ENCODE measurements at regions not wholly inside any gene's neighbourhood (a gene's known extent, or its start where the extent isn't known, plus 50 kb on each side); places are given as distances from the start of the nearest gene placed in this dataset.

DNA sequence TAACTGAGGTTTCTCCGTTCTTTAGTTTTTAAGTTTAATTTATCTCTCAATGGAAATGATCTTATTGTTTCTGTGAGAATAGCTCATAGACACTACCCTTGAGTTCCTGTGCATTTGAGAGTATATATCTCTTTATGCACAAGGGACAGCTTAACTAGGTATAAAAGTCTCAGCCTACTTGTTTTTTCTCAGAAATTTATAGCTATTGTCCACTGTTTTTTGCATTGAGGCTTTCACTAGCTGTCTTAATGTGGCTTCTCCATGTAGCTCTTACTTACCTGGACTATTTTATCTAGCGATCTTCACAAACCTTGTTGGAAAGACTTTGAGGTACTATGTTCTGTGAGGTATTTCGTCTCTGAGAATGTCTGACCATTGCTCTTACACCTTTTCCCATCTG, 153.9 kb upstream of the RTL1 start:
- Mint-ChIP-seq H3K36me3 (no peaks in the 10 kb centered on the region), H3K4me1 (ENCODE audit: low read depth) (no peaks in the 10 kb centered on the region), H3K27ac (no peak overlapping the region), H3K9me3 (ENCODE audit: low read depth) (no peaks in the 10 kb centered on the region), H3K4me3 (no peak overlapping the region), H3K27me3 (peaks cover 2% of the 10 kb centered on the region)

DNA sequence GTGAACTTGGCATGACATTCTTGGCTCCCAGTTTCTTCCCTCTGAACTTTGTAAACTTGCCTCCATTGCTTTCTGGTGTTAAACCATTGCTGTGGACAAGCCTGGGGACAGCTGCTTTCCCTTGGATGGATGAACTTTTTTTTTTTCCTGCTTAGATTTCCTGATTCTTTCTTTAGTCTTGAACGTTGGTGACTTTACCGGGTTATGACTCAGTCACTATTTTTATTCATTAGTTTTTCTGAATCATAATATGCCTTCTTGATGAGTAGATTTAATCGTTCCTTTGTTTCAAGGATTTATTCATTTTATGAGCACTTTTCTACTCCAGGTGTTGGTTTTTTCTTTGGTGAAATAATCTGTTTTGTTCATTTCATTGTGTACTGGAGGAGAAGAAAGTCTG, 155.0 kb upstream of the RTL1 start:
- Mint-ChIP-seq H3K27ac (no peak overlapping the region), H3K4me1 (ENCODE audit: low read depth) (no peaks in the 10 kb centered on the region), H3K36me3 (no peaks in the 10 kb centered on the region), H3K9me3 (ENCODE audit: low read depth) (no peaks in the 10 kb centered on the region), H3K27me3 (peaks cover 2% of the 10 kb centered on the region), H3K4me3 (no peak overlapping the region)

GRCh38 chr14:101060171-101060601, 156.7 kb upstream of the RTL1 start:
- no peak overlapping the region for H3K27ac Mint-ChIP-seq
- H3K36me3 Mint-ChIP-seq = no peaks in the 10 kb centered on the region
- H3K9me3 Mint-ChIP-seq (ENCODE audit: low read depth) = no peaks in the 10 kb centered on the region
- H3K4me1 Mint-ChIP-seq (ENCODE audit: low read depth) = no peaks in the 10 kb centered on the region
- no peak overlapping the region for H3K4me3 Mint-ChIP-seq
- H3K27me3 Mint-ChIP-seq = peaks cover 2% of the 10 kb centered on the region

DNA sequence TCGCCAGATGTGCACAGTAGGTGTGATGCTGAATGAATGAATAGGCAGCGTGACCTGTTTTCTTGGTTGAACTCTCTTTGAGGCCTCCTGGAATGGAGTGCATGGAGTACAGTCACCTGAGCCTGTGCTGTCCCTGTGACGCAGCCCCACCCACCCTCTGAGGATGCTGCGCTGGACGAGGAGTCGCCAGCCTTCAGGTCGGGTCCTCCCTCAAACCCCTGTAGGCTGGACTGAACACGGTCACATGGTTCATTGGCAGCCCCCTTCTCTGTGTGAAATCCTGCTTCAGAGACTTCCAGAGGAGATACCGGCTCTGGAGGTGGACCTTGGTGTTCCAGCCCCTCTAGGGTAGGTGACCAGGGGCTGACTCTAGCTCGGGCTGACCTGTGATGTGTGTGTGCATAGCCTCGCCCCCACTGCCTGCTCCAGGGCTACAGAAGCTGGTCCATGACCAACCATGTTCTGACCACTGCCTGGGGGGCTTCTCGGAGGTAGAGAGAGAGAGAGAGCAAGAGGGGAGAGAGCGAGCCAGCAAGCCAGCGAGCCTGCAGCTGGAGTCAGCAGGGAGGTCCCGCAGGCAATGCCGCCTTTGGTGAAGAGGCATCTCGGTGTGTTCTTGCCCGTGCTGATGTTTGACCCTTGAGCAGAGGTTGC, 158.0 kb upstream of the RTL1 start:
- H3K9me3 Mint-ChIP-seq (ENCODE audit: low read depth) = no peaks in the 10 kb centered on the region
- no peaks in the 10 kb centered on the region for H3K4me1 Mint-ChIP-seq (ENCODE audit: low read depth)
- H3K27ac Mint-ChIP-seq = no peak overlapping the region
- H3K27me3 Mint-ChIP-seq = peaks cover 2% of the 10 kb centered on the region
- H3K36me3 Mint-ChIP-seq = no peaks in the 10 kb centered on the region
- no peak overlapping the region for H3K4me3 Mint-ChIP-seq

DNA sequence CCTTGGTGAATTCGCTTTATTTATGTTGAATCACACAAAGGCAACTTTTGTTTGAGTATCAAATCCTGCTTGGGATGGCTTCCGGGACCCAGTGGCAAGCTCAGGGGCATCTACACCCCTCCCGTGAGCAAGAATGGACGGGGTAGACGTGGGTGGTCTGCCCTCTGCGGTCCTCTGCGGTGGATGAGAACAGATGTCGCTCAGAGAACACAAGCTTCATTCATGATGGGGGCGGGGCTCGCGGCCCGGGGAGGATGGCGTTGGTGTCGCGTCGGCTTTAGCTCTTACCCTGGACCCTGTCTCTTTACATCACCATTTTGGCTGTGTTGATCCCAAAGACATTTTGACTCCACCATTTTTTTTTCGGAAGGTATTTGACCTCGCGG, 158.5 kb upstream of the RTL1 start:
- no peak overlapping the region for H3K4me3 Mint-ChIP-seq
- no peaks in the 10 kb centered on the region for H3K4me1 Mint-ChIP-seq (ENCODE audit: low read depth)
- H3K27ac Mint-ChIP-seq = no peak overlapping the region
- H3K36me3 Mint-ChIP-seq = no peaks in the 10 kb centered on the region
- H3K27me3 Mint-ChIP-seq = peaks cover 2% of the 10 kb centered on the region
- H3K9me3 Mint-ChIP-seq (ENCODE audit: low read depth) = no peaks in the 10 kb centered on the region

- Mint-ChIP-seq H3K27ac (no peak overlapping the region), H3K4me3 (no peak overlapping the region), H3K9me3 (ENCODE audit: low read depth) (no peaks in the 10 kb centered on the region)
Measured at GRCh38 chr14:101062601-101063000, 159.1 kb upstream of the RTL1 start.

DNA sequence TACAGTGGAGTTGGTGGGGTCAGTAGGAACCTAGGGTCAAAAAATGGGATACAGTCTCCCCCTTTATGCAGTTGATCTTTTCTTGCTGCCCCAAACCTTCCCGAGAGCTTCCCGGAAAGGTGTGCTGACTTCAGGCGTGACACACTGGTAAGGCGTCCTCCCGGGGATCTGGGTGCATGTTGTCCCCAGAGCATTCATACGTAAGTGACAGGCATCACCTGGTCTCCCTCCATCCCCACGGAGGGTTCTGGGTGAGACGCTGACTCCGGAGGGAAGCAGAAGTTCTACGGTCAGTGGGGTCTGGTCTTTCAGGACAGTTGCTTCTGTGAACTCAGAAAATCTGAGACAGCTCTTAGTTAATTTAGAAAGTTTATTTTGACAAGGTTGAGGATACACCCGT, 159.6 kb upstream of the RTL1 start:
- Mint-ChIP-seq H3K4me3 (no peak overlapping the region), H3K27ac (no peak overlapping the region)

More at GRCh38 chr14:101062601-101063000, 159.1 kb upstream of the RTL1 start:
- peaks cover 2% of the 10 kb centered on the region for H3K27me3 Mint-ChIP-seq
- H3K4me1 Mint-ChIP-seq (ENCODE audit: low read depth) = no peaks in the 10 kb centered on the region
- H3K36me3 Mint-ChIP-seq = no peaks in the 10 kb centered on the region

DNA sequence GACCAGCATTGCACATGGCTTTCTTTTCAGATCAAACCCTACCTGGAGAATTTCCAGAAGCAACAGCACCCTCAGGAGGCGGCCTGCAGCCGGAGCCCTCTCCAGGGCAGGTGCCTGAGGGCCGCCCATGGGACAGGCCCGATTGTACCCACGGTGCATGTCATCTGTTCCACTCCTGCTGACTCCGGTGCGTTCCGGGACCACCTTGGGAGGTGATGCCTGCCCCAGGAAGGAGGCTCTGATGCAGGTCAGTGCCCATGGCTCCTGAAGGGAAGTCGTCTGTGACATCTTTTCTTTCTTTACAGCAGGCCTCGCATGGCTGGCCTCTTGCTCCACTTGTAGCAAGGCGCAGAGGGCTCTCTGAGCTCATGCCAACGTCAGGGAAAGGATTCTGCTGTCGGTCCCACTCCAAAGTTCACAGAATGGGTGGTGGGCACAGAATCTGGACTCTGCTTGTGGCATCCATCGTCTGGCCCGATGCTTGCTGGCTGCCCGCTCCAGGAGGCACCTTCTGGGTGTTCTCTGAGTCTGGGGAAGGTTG, 160.7 kb upstream of the RTL1 start:
- Mint-ChIP-seq H3K27me3 (peaks cover 6% of the 10 kb centered on the region), H3K9me3 (ENCODE audit: low read depth) (no peaks in the 10 kb centered on the region), H3K36me3 (no peaks in the 10 kb centered on the region), H3K4me3 (no peak overlapping the region), H3K27ac (no peak overlapping the region), H3K4me1 (ENCODE audit: low read depth) (no peaks in the 10 kb centered on the region)

More for the DNA sequence above, 159.6 kb upstream of the RTL1 start:
- Mint-ChIP-seq H3K9me3 (ENCODE audit: low read depth) (no peaks in the 10 kb centered on the region), H3K36me3 (no peaks in the 10 kb centered on the region), H3K4me1 (ENCODE audit: low read depth) (no peaks in the 10 kb centered on the region), H3K27me3 (peaks cover 2% of the 10 kb centered on the region)

GRCh38 chr14:101064718-101065117, 161.2 kb upstream of the RTL1 start:
- Mint-ChIP-seq H3K4me1 (ENCODE audit: low read depth) (no peaks in the 10 kb centered on the region), H3K4me3 (no peak overlapping the region), H3K27ac (no peak overlapping the region), H3K36me3 (no peaks in the 10 kb centered on the region), H3K27me3 (peaks cover 6% of the 10 kb centered on the region), H3K9me3 (ENCODE audit: low read depth) (no peaks in the 10 kb centered on the region)

GRCh38 chr14:101065246-101065645, 161.7 kb upstream of the RTL1 start:
- no peaks in the 10 kb centered on the region for H3K9me3 Mint-ChIP-seq (ENCODE audit: low read depth)
- H3K27me3 Mint-ChIP-seq = peaks cover 7% of the 10 kb centered on the region
- no peak overlapping the region for H3K4me3 Mint-ChIP-seq
- no peak overlapping the region for H3K27ac Mint-ChIP-seq
- H3K36me3 Mint-ChIP-seq = no peaks in the 10 kb centered on the region
- no peaks in the 10 kb centered on the region for H3K4me1 Mint-ChIP-seq (ENCODE audit: low read depth)

GRCh38 chr14:101065696-101066694, 162.5 kb upstream of the RTL1 start:
- Mint-ChIP-seq H3K9me3 (ENCODE audit: low read depth) (no peaks in the 10 kb centered on the region), H3K27me3 (peaks cover 7% of the 10 kb centered on the region), H3K4me3 (no peak overlapping the region), H3K4me1 (ENCODE audit: low read depth) (no peaks in the 10 kb centered on the region), H3K27ac (no peak overlapping the region), H3K36me3 (no peaks in the 10 kb centered on the region)

DNA sequence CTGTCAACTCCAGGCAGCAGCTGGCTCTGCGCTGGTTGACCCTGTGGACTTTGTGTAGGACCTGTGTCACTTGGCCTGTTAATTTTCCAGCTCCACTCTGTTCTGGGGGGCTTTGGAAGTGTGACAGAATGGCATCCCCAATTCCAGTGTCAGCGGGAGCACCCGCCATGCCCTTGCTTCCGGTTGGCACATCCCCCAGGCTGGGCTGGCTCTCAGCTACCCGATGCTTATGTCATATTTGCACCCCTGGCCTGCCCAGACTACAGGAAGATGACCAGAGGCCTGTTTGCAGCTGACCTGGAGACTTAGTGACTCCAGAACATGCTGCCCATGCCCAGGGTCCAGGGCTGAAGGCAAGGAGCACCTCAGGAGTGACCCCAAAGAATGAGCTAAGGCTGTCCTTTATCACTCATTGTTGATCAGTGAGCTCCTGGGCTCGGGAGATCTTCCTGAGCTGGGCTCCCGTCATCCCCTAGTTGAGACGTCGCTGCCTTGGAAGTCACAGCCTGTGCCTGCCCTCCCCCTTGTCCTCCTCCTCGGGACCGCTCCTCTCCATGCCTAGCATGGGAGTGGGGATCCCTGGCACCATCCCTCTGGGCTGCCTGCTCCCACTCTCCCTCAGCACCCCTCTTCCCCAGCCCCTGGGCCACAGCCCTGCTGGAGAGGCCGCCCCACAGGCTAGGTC, 163.4 kb upstream of the RTL1 start:
- Mint-ChIP-seq H3K9me3 (ENCODE audit: low read depth) (no peaks in the 10 kb centered on the region), H3K27me3 (peaks cover 7% of the 10 kb centered on the region), H3K36me3 (no peaks in the 10 kb centered on the region), H3K27ac (no peak overlapping the region), H3K4me3 (no peak overlapping the region), H3K4me1 (ENCODE audit: low read depth) (no peaks in the 10 kb centered on the region)

DNA sequence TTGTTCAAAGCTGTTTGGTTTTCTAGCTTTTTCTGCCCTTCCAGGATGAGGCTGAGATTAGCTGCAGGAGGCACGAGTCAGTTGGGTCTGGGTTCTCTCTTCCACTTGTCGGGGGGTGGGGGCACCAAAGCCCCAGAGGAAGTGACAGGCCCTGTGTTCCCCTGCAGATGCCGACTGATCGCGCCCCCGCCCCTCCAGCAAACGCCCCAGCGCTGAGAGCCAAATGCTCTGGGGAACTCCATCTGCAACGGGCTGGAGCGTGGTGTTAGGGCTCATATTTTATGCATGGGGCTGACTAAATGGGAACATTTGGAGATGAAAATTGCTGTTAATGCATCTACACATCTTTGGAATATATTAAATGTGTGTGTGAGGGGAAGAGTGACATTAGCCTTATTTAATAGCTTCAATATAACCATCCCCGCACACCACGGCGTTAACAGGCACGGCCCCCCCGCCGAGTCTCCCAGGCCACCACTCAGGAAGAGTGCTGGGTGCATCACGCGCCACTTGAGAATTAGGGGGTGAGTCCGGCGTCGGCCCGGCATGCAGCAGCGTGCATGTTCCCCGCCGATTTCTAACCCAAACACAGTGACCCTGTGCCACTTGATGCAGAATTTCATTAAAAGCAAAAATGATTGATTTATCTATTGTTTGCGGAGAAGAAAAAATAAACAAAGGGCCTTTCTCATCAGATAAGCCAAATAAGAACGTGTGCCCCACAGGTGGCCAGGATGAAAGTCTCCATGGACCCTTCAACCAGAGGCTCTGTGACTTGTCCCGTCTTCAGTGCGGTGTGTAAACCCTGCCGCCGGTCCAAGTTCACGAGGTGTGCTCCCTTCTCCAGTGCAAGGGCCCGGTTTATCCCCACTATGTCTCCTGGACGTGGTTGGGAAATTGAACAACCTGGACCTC, 165.0 kb upstream of the RTL1 start:
- Mint-ChIP-seq H3K9me3 (ENCODE audit: low read depth) (no peaks in the 10 kb centered on the region), H3K4me1 (ENCODE audit: low read depth) (no peaks in the 10 kb centered on the region), H3K36me3 (no peaks in the 10 kb centered on the region), H3K27ac (no peak overlapping the region), H3K27me3 (peaks cover 7% of the 10 kb centered on the region), H3K4me3 (no peak overlapping the region)

- Mint-ChIP-seq H3K4me1 (ENCODE audit: low read depth) (no peaks in the 10 kb centered on the region), H3K27ac (no peak overlapping the region), H3K36me3 (no peaks in the 10 kb centered on the region), H3K27me3 (peaks cover 7% of the 10 kb centered on the region), H3K9me3 (ENCODE audit: low read depth) (no peaks in the 10 kb centered on the region), H3K4me3 (no peak overlapping the region)
Measured at GRCh38 chr14:101069228-101069549, 165.7 kb upstream of the RTL1 start.

All from activated naive CD8-positive, alpha-beta T cell (primary cell).